Gastroesophageal sphincter (tissue), 3 donors: ENCODE measurements at regions not wholly inside any gene's neighbourhood (a gene's known extent, or its start where the extent isn't known, plus 50 kb on each side); places are given as distances from the start of the nearest gene placed in this dataset.

Experiments
- CTCF ChIP-seq, 4 experiments: fragments of 200-600 bp in 2 of 4; fragments of 450-650 bp in 2 of 4; sonication (generic) in 1 of 4; IDR thresholded peaks; one replicate each; pipeline ENCODE4 v1.5.1; 2017 to 2019; ENCODE audit warnings: antibody characterized with exemption in 4 of 4, mild to moderate bottlenecking in 2 of 4, moderate library complexity in 2 of 4
- EP300 ChIP-seq: sonication (generic); formaldehyde crosslinking; IDR thresholded peaks from one replicate; pipeline ENCODE4 v1.6.1; 2017; ENCODE audit warnings: antibody characterized with exemption, mild to moderate bottlenecking
- POLR2A ChIP-seq, 2 donors: fragments of 450-650 bp; IDR thresholded peaks; one replicate each; pipeline ENCODE4 v1.6.1; 2017; ENCODE audit warnings: antibody characterized with exemption in 2 of 2, mild to moderate bottlenecking in 2 of 2, moderate library complexity in 1 of 2
- POLR2AphosphoS5 ChIP-seq: sonication (generic); formaldehyde crosslinking; IDR thresholded peaks from one replicate; pipeline ENCODE4 v1.6.1; 2017; ENCODE audit warnings: antibody characterized with exemption

- no peak for TF ChIP-seq CTCF (IDR thresholded peaks at IDR 0.05)
- no peak for TF ChIP-seq POLR2AphosphoS5
- no peak for TF ChIP-seq POLR2A (IDR thresholded peaks at IDR 0.05)
- no peak for TF ChIP-seq EP300
Observed at GRCh38 chr16:64061621-64062020, 1060.2 kb downstream of the CDH11 start.
